GM19351 (cell line): ENCODE measurements at regions not wholly inside any gene's neighbourhood (a gene's known extent, or its start where the extent isn't known, plus 50 kb on each side); places are given as distances from the start of the nearest gene placed in this dataset.
"Not testable (repeated sequence)": the region's sequence is repeated elsewhere in the genome, so short reads cannot be mapped to it uniquely, and the experiment has no call there.

Source experiments
- ATAC-seq: cut with Tn5 transposase; IDR thresholded peaks from one replicate; pipeline ENCODE4 v1.9.1; 2021; ENCODE audit warnings: mild to moderate bottlenecking, moderate library complexity; ENCODE audit not compliant: unreplicated experiment

GRCh38 chr1:172795741-172796140 lies 136.8 kb downstream of the FASLG start:
- ATAC-seq = no peak

GRCh38 chr1:172799804-172800203 lies 140.9 kb downstream of the FASLG start:
- ATAC-seq = not testable (repeated sequence)

- no peak for ATAC-seq
Measured at GRCh38 chr1:172801771-172802322, 142.9 kb downstream of the FASLG start.

GRCh38 chr1:172809750-172810149 lies 150.8 kb downstream of the FASLG start:
- no peak for ATAC-seq

- no peak for ATAC-seq
Measured at GRCh38 chr1:172810480-172811175, 151.7 kb downstream of the FASLG start.

GRCh38 chr1:172811694-172812093 lies 152.8 kb downstream of the FASLG start:
- no peak for ATAC-seq

GRCh38 chr1:172812118-172812517 lies 153.2 kb downstream of the FASLG start:
- no peak for ATAC-seq

- no peak for ATAC-seq
Measured at GRCh38 chr1:172813330-172813729, 154.4 kb downstream of the FASLG start.

GRCh38 chr1:172814428-172814827 lies 155.5 kb downstream of the FASLG start:
- ATAC-seq = no peak

GRCh38 chr1:172815740-172816139 lies 156.8 kb downstream of the FASLG start:
- ATAC-seq = no peak

- ATAC-seq = peak; percentile 89
Measured at GRCh38 chr1:172818841-172819527, 160.1 kb downstream of the FASLG start.

- no peak for ATAC-seq
Measured at GRCh38 chr1:172820475-172821158, 161.7 kb downstream of the FASLG start.

- ATAC-seq = no peak
Measured at GRCh38 chr1:172821609-172822274, 162.8 kb downstream of the FASLG start.

- ATAC-seq = no peak
Measured at GRCh38 chr1:172822886-172823285, 164.0 kb downstream of the FASLG start.

- no peak for ATAC-seq
Measured at GRCh38 chr1:172823534-172823933, 164.6 kb downstream of the FASLG start.

GRCh38 chr1:172824209-172824608 lies 165.3 kb downstream of the FASLG start:
- ATAC-seq = no peak

- ATAC-seq = no peak
Measured at GRCh38 chr1:172826096-172826741, 167.3 kb downstream of the FASLG start.

- no peak for ATAC-seq
Measured at GRCh38 chr1:172827301-172827700, 168.4 kb downstream of the FASLG start.

GRCh38 chr1:172827841-172828240 lies 168.9 kb downstream of the FASLG start:
- ATAC-seq = no peak

GRCh38 chr1:172832006-172832725 lies 173.3 kb downstream of the FASLG start:
- no peak for ATAC-seq
